ENCODE measurements at regions not wholly inside any gene's neighbourhood (a gene's known extent, or its start where the extent isn't known, plus 50 kb on each side); places are given as distances from the start of the nearest gene placed in this dataset.

DNA sequence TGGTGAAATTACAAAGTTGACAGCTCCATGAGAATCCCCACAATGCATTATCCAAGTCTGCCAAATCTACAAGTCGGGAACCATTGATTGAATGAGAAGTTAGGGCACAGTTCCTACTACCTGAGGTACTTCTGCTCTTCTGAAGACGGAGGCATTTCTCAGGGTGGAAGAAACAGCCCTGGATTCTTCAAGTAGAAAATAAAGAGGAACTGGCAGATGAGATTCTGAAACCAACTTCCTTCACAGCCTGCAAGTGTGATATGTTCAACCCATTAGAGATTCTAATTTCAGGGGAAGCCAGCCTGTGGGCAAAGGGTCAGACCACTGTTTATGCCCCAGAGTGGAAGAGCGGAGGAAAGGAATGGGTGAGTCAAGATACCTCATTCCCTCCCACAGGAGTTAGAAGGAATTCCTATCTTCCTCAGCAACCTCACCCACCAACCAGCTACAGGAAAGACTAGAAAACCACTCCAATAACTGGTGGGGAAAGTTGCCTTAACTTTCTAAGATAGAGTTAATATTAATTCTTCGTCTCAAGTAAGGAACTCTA is 50.5 kb upstream of the BMPER start:
- TF ChIP-seq, protein P1, sequence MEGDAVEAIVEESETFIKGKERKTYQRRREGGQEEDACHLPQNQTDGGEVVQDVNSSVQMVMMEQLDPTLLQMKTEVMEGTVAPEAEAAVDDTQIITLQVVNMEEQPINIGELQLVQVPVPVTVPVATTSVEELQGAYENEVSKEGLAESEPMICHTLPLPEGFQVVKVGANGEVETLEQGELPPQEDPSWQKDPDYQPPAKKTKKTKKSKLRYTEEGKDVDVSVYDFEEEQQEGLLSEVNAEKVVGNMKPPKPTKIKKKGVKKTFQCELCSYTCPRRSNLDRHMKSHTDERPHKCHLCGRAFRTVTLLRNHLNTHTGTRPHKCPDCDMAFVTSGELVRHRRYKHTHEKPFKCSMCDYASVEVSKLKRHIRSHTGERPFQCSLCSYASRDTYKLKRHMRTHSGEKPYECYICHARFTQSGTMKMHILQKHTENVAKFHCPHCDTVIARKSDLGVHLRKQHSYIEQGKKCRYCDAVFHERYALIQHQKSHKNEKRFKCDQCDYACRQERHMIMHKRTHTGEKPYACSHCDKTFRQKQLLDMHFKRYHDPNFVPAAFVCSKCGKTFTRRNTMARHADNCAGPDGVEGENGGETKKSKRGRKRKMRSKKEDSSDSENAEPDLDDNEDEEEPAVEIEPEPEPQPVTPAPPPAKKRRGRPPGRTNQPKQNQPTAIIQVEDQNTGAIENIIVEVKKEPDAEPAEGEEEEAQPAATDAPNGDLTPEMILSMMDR (IDR thresholded peaks at IDR 0.05): no peak
- no peak for TF ChIP-seq POLR2AphosphoS5 (IDR thresholded peaks at IDR 0.05)
- TF ChIP-seq POLR2A (IDR thresholded peaks at IDR 0.05): no peak

Data from upper lobe of left lung (tissue), 4 donors.